Sigmoid colon (tissue), 4 donors: ENCODE measurements at regions not wholly inside any gene's neighbourhood (a gene's known extent, or its start where the extent isn't known, plus 50 kb on each side); places are given as distances from the start of the nearest gene placed in this dataset.

Source experiments
- EP300 ChIP-seq, 4 donors: sonication (generic); formaldehyde crosslinking; IDR thresholded peaks; one replicate each; pipeline ENCODE4 v1.6.1; 2017; ENCODE audit warnings: antibody characterized with exemption in 4 of 4
- POLR2A ChIP-seq, 2 donors: fragments of 450-650 bp; IDR thresholded peaks; one replicate each; pipeline ENCODE4 v1.6.1; 2016; ENCODE audit warnings: antibody characterized with exemption in 2 of 2, mild to moderate bottlenecking in 2 of 2, moderate library complexity in 2 of 2
- POLR2AphosphoS5 ChIP-seq, 4 donors: sonication (generic); formaldehyde crosslinking; IDR thresholded peaks; one replicate each; pipeline ENCODE4 v1.6.1; 2017; ENCODE audit warnings: antibody characterized with exemption in 4 of 4
- TF ChIP-seq, protein P1 (sequence below), 4 experiments: fragments of 450-650 bp in 3 of 4; fragments of 200-600 bp in 1 of 4; IDR thresholded peaks; one replicate each; pipeline ENCODE4 v1.5.1; 2016 to 2019; ENCODE audit warnings: antibody characterized with exemption in 4 of 4, mild to moderate bottlenecking in 3 of 4, moderate library complexity in 2 of 4

- TF ChIP-seq, protein P1, sequence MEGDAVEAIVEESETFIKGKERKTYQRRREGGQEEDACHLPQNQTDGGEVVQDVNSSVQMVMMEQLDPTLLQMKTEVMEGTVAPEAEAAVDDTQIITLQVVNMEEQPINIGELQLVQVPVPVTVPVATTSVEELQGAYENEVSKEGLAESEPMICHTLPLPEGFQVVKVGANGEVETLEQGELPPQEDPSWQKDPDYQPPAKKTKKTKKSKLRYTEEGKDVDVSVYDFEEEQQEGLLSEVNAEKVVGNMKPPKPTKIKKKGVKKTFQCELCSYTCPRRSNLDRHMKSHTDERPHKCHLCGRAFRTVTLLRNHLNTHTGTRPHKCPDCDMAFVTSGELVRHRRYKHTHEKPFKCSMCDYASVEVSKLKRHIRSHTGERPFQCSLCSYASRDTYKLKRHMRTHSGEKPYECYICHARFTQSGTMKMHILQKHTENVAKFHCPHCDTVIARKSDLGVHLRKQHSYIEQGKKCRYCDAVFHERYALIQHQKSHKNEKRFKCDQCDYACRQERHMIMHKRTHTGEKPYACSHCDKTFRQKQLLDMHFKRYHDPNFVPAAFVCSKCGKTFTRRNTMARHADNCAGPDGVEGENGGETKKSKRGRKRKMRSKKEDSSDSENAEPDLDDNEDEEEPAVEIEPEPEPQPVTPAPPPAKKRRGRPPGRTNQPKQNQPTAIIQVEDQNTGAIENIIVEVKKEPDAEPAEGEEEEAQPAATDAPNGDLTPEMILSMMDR (IDR thresholded peaks at IDR 0.05) = no peak
- no peak for TF ChIP-seq POLR2AphosphoS5 (IDR thresholded peaks at IDR 0.05)
- TF ChIP-seq POLR2A (IDR thresholded peaks at IDR 0.05) = no peak
- TF ChIP-seq EP300 (IDR thresholded peaks at IDR 0.05) = no peak
Measured at GRCh38 chr4:82017680-82018079, 356.1 kb downstream of the HNRNPD start.
